NCI-H1436 treated with DMSO at 0.1 percent for 48 hours (cell line): ENCODE measurements at regions not wholly inside any gene's neighbourhood (a gene's known extent, or its start where the extent isn't known, plus 50 kb on each side); places are given as distances from the start of the nearest gene placed in this dataset.

ENCODE experiments used
- DNase-seq: peaks from one replicate; lab custom pipeline; 2025; lab: John Stamatoyannopoulos, UW

DNA sequence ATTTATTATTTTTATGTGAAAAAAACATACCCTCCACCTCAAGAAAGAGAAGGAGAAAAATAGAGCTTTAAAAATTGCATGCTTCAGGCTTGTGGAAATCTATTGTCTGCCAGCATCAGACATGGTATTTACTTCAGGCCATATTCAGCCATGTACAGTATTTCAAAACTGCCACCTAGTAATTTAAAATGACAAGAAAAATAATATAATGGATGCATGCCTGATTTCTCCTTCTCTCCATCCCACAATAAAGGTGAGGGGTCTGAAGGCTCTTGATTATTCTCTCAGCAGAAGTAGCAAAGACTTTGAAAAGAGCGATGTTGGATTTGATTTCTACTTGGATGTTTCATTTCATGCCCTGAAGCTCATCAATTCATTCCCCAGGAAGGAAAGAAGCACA, 250.7 kb downstream of the TBC1D4 start:
- DNase-seq = no peak

DNA sequence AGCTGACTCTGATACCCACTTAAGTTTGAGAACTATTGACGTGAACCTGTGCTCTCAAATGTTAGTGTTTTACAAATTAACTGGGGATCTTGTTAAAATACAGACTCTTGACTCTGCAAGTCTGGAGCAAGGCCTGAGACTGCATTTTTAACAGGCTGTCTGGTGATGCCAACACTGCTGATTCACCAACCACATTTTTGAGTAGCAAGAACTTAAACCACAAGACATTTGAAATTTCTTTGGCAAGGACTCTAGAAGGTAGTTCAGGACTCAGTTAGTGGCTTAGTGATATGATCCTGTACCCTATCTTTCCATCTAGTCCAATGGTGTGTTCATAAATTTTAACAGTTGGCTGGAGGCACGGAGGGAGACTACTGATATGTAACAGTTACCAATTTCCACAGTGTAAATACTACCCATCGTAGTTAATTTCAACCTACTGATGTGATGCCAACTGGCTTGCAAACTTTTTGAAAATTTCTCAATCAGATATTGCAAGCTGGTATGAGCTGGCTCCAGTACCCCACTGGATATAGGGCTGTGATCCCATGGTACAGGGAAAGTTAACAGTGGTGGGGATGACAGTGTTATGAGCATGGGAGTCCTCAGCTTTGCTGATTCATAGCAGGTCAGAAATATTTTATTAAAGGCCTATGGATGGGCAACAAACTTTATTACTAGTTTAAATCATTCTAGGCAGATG, 255.1 kb downstream of the TBC1D4 start:
- DNase-seq = no peak

GRCh38 chr13:75226092-75226491, 255.9 kb downstream of the TBC1D4 start:
- no peak for DNase-seq

DNA sequence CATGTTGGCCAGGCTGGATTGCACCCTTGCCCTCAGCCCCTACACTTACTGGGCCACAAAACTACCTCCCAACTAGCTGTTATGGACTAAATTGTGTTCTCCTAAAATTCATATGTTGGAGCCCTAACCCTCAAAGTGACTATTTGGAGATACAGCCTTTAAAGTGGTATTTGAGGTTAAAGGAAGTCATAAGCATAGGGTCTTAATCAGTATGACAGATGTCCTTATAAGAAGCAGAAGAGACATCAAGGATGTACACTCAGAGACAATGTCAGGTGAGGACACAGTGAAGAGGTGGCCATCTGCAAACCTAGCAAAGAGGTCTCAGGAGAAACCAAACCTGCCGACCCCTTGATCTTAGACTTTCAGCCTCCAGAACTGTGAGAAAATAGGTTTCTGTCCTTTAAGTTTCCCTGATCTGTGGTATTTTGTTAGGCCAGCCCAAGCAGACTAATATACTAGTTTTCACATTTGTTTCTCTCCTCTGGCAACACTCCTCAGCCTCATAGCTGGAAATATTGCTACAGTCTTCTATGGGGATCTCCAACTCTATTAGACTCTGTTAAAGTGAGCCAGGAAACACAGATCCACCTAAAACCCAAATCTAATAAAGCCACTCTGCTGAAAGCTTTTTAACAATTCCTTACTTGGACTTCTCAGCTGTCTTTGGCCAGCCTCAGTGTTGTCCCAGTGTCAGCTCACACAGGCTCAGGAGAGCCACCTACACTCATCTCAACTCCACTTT, 256.5 kb downstream of the TBC1D4 start:
- no peak for DNase-seq

DNA sequence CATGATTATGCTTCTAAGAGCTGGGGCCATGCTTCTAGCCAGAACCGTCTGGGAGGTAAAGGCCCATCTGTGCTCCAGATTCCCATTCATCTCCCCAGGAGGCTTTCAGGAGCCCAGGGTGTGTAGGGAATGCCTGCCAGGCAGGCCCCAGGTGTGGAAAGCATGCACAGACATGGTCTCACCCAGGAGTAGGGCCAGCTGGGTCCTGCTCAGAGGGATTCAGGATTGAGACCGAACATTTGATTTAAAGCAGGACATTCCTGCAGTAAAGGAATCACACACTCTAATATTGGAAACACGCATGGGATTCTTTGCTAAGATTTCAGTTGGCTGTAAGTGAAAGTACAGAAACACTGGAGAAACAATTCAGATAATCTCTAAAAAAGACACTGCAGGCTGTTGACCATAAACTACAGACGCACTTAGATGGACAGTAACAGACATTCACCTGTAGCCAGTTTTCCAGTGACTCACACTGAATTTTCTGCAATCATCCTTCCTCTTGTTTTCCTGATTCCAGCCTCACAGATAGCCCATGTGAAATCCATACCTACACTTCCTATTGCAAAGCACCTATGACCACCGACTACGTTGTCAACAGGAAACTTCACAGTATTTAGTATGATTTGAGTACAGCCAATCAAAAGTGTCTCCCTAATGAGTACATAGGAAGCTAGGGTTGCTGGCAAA, 257.8 kb downstream of the TBC1D4 start:
- DNase-seq = no peak

GRCh38 chr13:75222031-75222430, 259.9 kb downstream of the TBC1D4 start:
- no peak for DNase-seq

- DNase-seq = no peak
These were observed 261.1 kb downstream of the TBC1D4 start for GRCh38 chr13:75220861-75221260.

DNA sequence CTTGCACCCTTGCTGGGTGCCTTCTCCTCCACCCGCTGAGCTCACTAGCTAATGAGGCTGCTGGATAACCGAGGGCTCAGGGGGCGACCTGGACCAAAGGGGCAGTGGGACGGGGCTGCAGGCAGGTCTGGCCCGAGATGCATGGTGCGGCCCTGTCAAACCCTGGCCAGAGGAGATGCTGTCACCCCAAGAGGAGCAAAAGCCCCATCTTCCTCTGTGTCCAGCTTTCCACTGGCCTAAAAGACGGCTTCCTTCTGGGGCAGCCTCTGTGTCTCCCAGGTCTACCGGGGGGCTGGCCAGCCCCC, 261.8 kb downstream of the TBC1D4 start:
- DNase-seq = no peak

DNA sequence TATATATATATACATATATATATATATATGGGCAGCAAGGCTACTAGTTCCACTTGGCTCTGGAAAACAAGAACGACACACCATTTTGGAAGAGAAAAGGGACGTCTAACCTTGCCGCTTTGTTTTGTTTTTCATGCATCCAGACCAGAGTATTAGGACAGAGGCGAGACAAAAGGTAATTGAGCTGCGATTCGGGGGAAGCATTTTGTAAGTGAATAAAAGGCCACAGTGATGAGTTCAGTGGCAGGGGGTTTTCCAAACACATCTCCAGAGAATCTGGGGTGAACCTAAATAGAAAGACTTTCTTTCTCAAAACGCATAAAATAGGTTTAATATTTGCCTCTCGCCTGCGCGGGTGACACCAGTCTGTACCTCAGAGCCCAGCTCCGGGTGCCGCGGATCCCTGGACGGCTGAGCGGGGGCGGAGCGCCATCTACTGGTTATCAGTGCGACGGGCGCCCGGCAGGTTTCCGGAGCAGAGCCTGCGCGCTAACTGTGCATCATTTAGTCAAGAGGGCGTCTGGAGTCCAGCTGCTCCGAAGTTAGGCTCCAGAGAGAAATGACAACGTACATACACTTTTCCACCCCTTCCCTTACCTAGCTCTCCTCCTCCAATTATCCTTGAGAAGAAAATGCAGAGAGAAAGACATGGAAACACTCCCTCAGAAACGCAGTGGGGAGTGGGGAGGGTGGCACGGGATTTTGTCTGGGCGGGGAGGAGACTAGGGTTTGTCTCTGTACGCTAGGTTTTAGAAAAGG, 262.3 kb downstream of the TBC1D4 start:
- DNase-seq = peak; percentile 44

GRCh38 chr13:75217949-75218348, 264.0 kb downstream of the TBC1D4 start:
- DNase-seq = no peak

GRCh38 chr13:75216038-75216437, 265.9 kb downstream of the TBC1D4 start:
- DNase-seq = no peak

DNA sequence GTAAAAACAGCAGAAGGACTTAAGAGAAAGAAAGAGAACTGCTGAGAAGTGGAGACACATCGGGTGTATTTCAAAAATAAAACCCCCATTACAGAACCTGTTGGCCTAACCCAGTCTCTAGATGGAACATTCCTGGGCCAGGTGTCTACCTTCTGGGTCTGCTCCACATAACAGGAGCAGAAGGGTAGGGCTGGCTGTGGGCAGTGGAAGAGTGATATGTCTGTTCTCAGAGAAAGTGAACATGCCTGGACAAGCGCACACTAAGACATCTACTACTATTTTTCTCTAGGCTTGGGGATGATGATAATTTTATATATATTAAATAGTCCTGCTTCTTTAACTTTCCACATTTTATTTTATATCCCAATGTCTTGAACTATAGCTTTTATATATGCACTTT, 267.1 kb downstream of the TBC1D4 start:
- DNase-seq = no peak

- DNase-seq = no peak
These were observed 279.0 kb downstream of the TBC1D4 start for GRCh38 chr13:75202981-75203380.

- no peak for DNase-seq
These were observed 284.2 kb downstream of the TBC1D4 start for GRCh38 chr13:75197803-75198202.

DNA sequence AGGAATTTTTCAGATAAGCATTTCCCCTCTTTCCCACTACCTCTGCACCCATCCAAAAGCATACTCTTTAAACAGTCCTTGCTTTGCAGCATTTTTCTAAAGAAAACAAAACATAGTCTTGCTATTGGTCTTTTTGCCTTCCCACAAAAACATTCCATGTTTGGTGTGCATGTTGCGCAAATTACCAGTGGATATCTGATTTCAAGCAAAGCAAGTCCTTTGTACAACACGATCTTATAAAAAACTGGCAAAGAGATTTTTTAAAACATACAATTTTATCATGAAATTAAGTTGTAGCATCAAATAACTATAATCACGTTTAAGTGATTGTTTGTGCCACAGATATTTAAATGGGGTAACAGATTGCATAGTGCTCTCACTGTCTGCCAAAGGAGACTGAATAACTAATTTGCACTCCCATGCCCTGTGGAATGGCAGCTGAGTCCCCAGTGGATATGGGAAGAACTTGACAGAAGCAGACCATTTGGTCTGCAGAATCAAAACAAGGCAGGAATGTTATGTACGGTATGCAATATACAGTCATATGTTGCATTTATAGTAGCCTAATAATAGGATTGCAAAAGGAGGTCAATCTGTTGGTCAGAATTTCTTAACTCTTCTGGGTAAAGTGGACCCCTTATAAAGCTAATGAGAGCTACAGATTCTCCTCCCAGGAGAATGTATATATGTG, 285.7 kb downstream of the TBC1D4 start:
- DNase-seq = no peak

- no peak for DNase-seq
These were observed 286.3 kb downstream of the TBC1D4 start for GRCh38 chr13:75195495-75196146.

GRCh38 chr13:75194717-75195462, 287.1 kb downstream of the TBC1D4 start:
- DNase-seq = no peak

DNA sequence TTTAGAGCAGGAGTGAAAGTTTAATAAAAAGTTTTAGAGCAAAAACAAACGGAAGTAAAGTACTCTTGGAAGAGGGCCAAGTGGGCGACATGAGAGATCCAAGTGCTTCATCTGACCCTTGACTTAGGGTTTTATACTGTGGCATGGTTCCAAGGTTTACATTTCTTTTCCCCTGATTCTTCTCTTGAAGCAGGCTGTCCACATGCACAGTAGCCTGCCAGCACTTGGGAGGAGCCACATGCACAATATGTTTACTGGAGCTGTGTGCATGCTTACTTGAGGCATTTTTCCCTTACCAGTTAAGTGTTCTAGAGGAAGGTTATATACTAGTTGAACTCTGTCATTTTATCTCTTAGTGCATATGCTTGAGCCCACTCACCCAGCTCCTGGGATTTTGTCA, 295.6 kb downstream of the TBC1D4 start:
- no peak for DNase-seq

GRCh38 chr13:75181906-75182305, 300.1 kb downstream of the TBC1D4 start:
- DNase-seq = no peak

GRCh38 chr13:75180805-75181455, 301.0 kb downstream of the TBC1D4 start:
- DNase-seq = no peak
